HG03558 (cell line): ENCODE measurements at regions not wholly inside any gene's neighbourhood (a gene's known extent, or its start where the extent isn't known, plus 50 kb on each side); places are given as distances from the start of the nearest gene placed in this dataset.
"Not testable (repeated sequence)": the region's sequence is repeated elsewhere in the genome, so short reads cannot be mapped to it uniquely, and the experiment has no call there.

Source experiments
- ATAC-seq: cut with Tn5 transposase; IDR thresholded peaks from one replicate; pipeline ENCODE4 v1.9.1; 2021; ENCODE audit warnings: moderate number of reproducible peaks; ENCODE audit not compliant: unreplicated experiment; ENCODE audit errors: extremely low read depth

- ATAC-seq: no peak
These were observed 86.1 kb upstream of the ZNF217 start for GRCh38 chr20:53679597-53680309.

GRCh38 chr20:53678990-53679596 is 85.5 kb upstream of the ZNF217 start:
- no peak for ATAC-seq

- ATAC-seq: no peak
These were observed 84.8 kb upstream of the ZNF217 start for GRCh38 chr20:53678315-53678989.

- no peak for ATAC-seq
These were observed 84.0 kb upstream of the ZNF217 start for GRCh38 chr20:53677447-53678314.

- no peak for ATAC-seq
These were observed 83.3 kb upstream of the ZNF217 start for GRCh38 chr20:53676987-53677386.

GRCh38 chr20:53676519-53676822 is 82.8 kb upstream of the ZNF217 start:
- ATAC-seq: no peak

GRCh38 chr20:53672484-53673129 is 79.0 kb upstream of the ZNF217 start:
- ATAC-seq: no peak

GRCh38 chr20:53671370-53671769 is 77.7 kb upstream of the ZNF217 start:
- ATAC-seq: no peak

- not testable (repeated sequence) for ATAC-seq
These were observed 76.1 kb upstream of the ZNF217 start for GRCh38 chr20:53669517-53670313.

GRCh38 chr20:53668992-53669391 is 75.4 kb upstream of the ZNF217 start:
- ATAC-seq: no peak

- ATAC-seq: no peak
These were observed 72.5 kb upstream of the ZNF217 start for GRCh38 chr20:53666144-53666543.

- ATAC-seq: no peak
These were observed 70.5 kb upstream of the ZNF217 start for GRCh38 chr20:53664121-53664520.

- not testable (repeated sequence) for ATAC-seq
These were observed 69.9 kb upstream of the ZNF217 start for GRCh38 chr20:53663521-53663920.

GRCh38 chr20:53662595-53662994 is 69.0 kb upstream of the ZNF217 start:
- ATAC-seq: no peak

GRCh38 chr20:53660947-53661381 is 67.3 kb upstream of the ZNF217 start:
- ATAC-seq: no peak

- no peak for ATAC-seq
These were observed 66.7 kb upstream of the ZNF217 start for GRCh38 chr20:53660078-53660909.

- no peak for ATAC-seq
These were observed 65.3 kb upstream of the ZNF217 start for GRCh38 chr20:53658973-53659372.

GRCh38 chr20:53658322-53658721 is 64.7 kb upstream of the ZNF217 start:
- no peak for ATAC-seq

GRCh38 chr20:53657732-53658131 is 64.1 kb upstream of the ZNF217 start:
- no peak for ATAC-seq
